IMR-90 (cell line): ENCODE measurements at regions not wholly inside any gene's neighbourhood (a gene's known extent, or its start where the extent isn't known, plus 50 kb on each side); places are given as distances from the start of the nearest gene placed in this dataset.

Experiments used
- ATAC-seq: fragments of 200-7000 bp; cut with Tn5 transposase; 2 replicates; pipeline ENCODE4 v1.9.1; 2020; ENCODE audit warnings: low read depth, mild to moderate bottlenecking, moderate library complexity
- BruUV-seq: library from RNA; stranded (reverse); fragments of 400-500 nt; replicated peaks from 2 replicates; lab custom pipeline; 2021; lab: Mats Ljungman, UMichigan
- CTCF ChIA-PET: fragments of 300-600 bp; formaldehyde crosslinking; extraction: SDS; loops from one replicate; lab custom pipeline; 2021; ENCODE audit warnings: antibody characterized with exemption; lab: Yijun Ruan, JAX
- POLR2A ChIA-PET: fragments of 300-600 bp; sonication (Branson Sonifier 250); formaldehyde crosslinking; loops from one replicate; lab custom pipeline; 2022; ENCODE audit warnings: antibody characterized with exemption; ENCODE audit not compliant: unreplicated experiment; lab: Charles Lee
- DNase-seq: peaks from one replicate; pipeline ENCODE4 v3.0.0; 2013
- H2AFZ ChIP-seq: replicated peaks from 2 replicates; pipeline ENCODE3; 2013; ENCODE audit warnings: low read length, mild to moderate bottlenecking; ENCODE audit not compliant: poor library complexity
- H2AK5ac ChIP-seq: 2 replicates; pipeline ENCODE4 v1.6.1; 2013; ENCODE audit warnings: low read depth, low read length, inconsistent platforms
- H2AK9ac ChIP-seq: replicated peaks from 2 replicates; pipeline ENCODE3; 2013; ENCODE audit warnings: mild to moderate bottlenecking, low read depth, low read length, moderate library complexity; ENCODE audit not compliant: poor library complexity
- H2BK120ac ChIP-seq: 2 replicates; pipeline ENCODE4 v1.6.1; 2013; ENCODE audit warnings: low read depth, low read length, inconsistent platforms
- H2BK15ac ChIP-seq: 3 replicates; pipeline ENCODE4 v1.6.1; 2013; ENCODE audit warnings: low read depth, low read length, inconsistent platforms
- H2BK20ac ChIP-seq: 2 replicates; pipeline ENCODE4 v1.6.1; 2013; ENCODE audit warnings: low read depth, mild to moderate bottlenecking, inconsistent platforms, low read length, moderate library complexity
- H2BK5ac ChIP-seq: 2 replicates; pipeline ENCODE4 v1.6.1; 2013; ENCODE audit warnings: mild to moderate bottlenecking, low read depth, low read length, inconsistent platforms; ENCODE audit not compliant: poor library complexity, severe bottlenecking
- H3K14ac ChIP-seq: replicated peaks from 2 replicates; pipeline ENCODE4 v1.6.1; 2013; ENCODE audit warnings: low read depth, low read length, inconsistent platforms
- H3K18ac ChIP-seq: 2 replicates; pipeline ENCODE4 v1.6.1; 2013; ENCODE audit warnings: low read depth, low read length, control low read depth
- H3K23ac ChIP-seq: 2 replicates; pipeline ENCODE4 v1.6.1; 2013; ENCODE audit warnings: low read depth, low read length, inconsistent platforms
- H3K27ac ChIP-seq: 2 replicates; pipeline ENCODE4 v1.5.1; 2013; ENCODE audit warnings: mild to moderate bottlenecking, control low read depth, low read length; ENCODE audit not compliant: insufficient read depth
- H3K27me3 ChIP-seq: 2 replicates; pipeline ENCODE4 v1.6.1; 2013; ENCODE audit warnings: low read length; ENCODE audit not compliant: control insufficient read depth, insufficient read depth
- H3K36me3 ChIP-seq: 2 replicates; pipeline ENCODE4 v1.6.1; 2013; ENCODE audit warnings: low read length, mixed read lengths; ENCODE audit not compliant: control insufficient read depth, insufficient read depth
- H3K4ac ChIP-seq: 2 replicates; pipeline ENCODE4 v1.6.1; 2013; ENCODE audit warnings: low read depth, low read length, inconsistent platforms
- H3K4me1 ChIP-seq: 2 replicates; pipeline ENCODE4 v1.6.1; 2013; ENCODE audit warnings: low read length, mixed read lengths; ENCODE audit not compliant: control insufficient read depth, insufficient read depth
- H3K4me2 ChIP-seq: 2 replicates; pipeline ENCODE4 v1.6.1; 2013; ENCODE audit warnings: low read depth, mild to moderate bottlenecking, control low read depth, low read length, moderate library complexity
- H3K4me3 ChIP-seq: 2 replicates; pipeline ENCODE4 v1.5.1; 2013; ENCODE audit warnings: low read depth, mild to moderate bottlenecking, control low read depth, low read length, moderate library complexity; ENCODE audit not compliant: insufficient read depth
- H3K56ac ChIP-seq: 2 replicates; pipeline ENCODE4 v1.6.1; 2013; ENCODE audit warnings: low read length, inconsistent platforms; ENCODE audit not compliant: insufficient read depth; ENCODE audit errors: extremely low read depth
- H3K79me1 ChIP-seq, 2 experiments: 2 replicates each; pipeline ENCODE4 v1.6.1; 2013; ENCODE audit warnings: low read length in 2 of 2, inconsistent platforms in 1 of 2, low read depth in 1 of 2
- H3K9ac ChIP-seq: 2 replicates; pipeline ENCODE4 v1.6.1; 2013; ENCODE audit warnings: low read depth, low read length, control low read depth
- H3K9me1 ChIP-seq: 2 replicates; pipeline ENCODE4 v1.6.1; 2013; ENCODE audit warnings: low read length, inconsistent platforms; ENCODE audit not compliant: insufficient read depth
- H3K9me3 ChIP-seq: 2 replicates; pipeline ENCODE4 v1.6.1; 2013; ENCODE audit warnings: low read length; ENCODE audit not compliant: control insufficient read depth, insufficient read depth
- H4K20me1 ChIP-seq: 2 replicates; pipeline ENCODE4 v1.6.1; 2013; ENCODE audit warnings: low read length, inconsistent platforms; ENCODE audit not compliant: insufficient read depth
- H4K5ac ChIP-seq: 2 replicates; pipeline ENCODE4 v1.6.1; 2013; ENCODE audit warnings: mild to moderate bottlenecking, low read depth, low read length, control low read depth
- H4K8ac ChIP-seq, 2 experiments: 2 replicates each; pipeline ENCODE4 v1.6.1; 2013; ENCODE audit warnings: low read depth in 2 of 2, low read length in 2 of 2, control low read depth in 1 of 2, inconsistent platforms in 1 of 2
- H4K91ac ChIP-seq: 2 replicates; pipeline ENCODE4 v1.6.1; 2013; ENCODE audit warnings: low read depth, low read length, inconsistent platforms; ENCODE audit not compliant: insufficient read depth
- BHLHE40 ChIP-seq: fragments of 150-350 bp; IDR thresholded peaks from 2 replicates; pipeline ENCODE4 v1.6.1; 2016; ENCODE audit warnings: mild to moderate bottlenecking, low read depth, low read length
- CHD1 ChIP-seq: IDR thresholded peaks from 2 replicates; pipeline ENCODE4 v1.6.1; 2012; ENCODE audit warnings: low read depth, low read length, improper control_type of control experiment
- MAFK ChIP-seq: IDR thresholded peaks from 2 replicates; pipeline ENCODE4 v1.6.1; 2012; ENCODE audit warnings: low read depth, low read length, improper control_type of control experiment
- MAZ ChIP-seq: IDR thresholded peaks from 2 replicates; pipeline ENCODE4 v1.6.1; 2012; ENCODE audit warnings: low read depth, mild to moderate bottlenecking, low read length, improper control_type of control experiment, moderate library complexity, borderline replicate concordance
- MXI1 ChIP-seq: IDR thresholded peaks from 2 replicates; pipeline ENCODE4 v1.6.1; 2012; ENCODE audit warnings: low read depth, mild to moderate bottlenecking, low read length, moderate library complexity, borderline replicate concordance
- NFE2L2 ChIP-seq: fragments of 150-350 bp; IDR thresholded peaks from 2 replicates; pipeline ENCODE4 v1.6.1; 2016; ENCODE audit warnings: low read depth, mild to moderate bottlenecking, low read length
- POLR2A ChIP-seq: IDR thresholded peaks from 2 replicates; pipeline ENCODE4 v1.6.1; 2012; ENCODE audit warnings: mild to moderate bottlenecking, low read depth, low read length
- RCOR1 ChIP-seq: IDR thresholded peaks from 2 replicates; pipeline ENCODE4 v1.6.1; 2012; ENCODE audit warnings: mild to moderate bottlenecking, low read length, improper control_type of control experiment; ENCODE audit not compliant: insufficient replicate concordance
- SMC3 ChIP-seq: fragments of 150-350 bp; IDR thresholded peaks from 2 replicates; pipeline ENCODE4 v1.6.1; 2016; ENCODE audit warnings: low read depth, mild to moderate bottlenecking, antibody characterized with exemption, low read length, moderate library complexity
- WGBS, 2 experiments: methylation state at CpG; one replicate each; pipeline versions ENCODE4 v1.1.5 to v1.1.7; 2013; ENCODE audit warnings: missing lambda C conversion rate in 2 of 2; ENCODE audit not compliant: insufficient read length in 1 of 2; ENCODE audit errors: extremely low coverage in 2 of 2; 5-methylcytosine and 5-hydroxymethylcytosine counted together
- dilution Hi-C: fragments of 300-500 bp; cut with HindIII; formaldehyde crosslinking; loops from one replicate; pipeline ENCODE4 v1.14.3; 2018; ENCODE audit warnings: low sequenced_read_pairs; ENCODE audit not compliant: unreplicated experiment
- in situ Hi-C: fragments of 300-500 bp; cut with MboI; formaldehyde crosslinking; loops from 3 replicates; pipeline ENCODE4 v1.14.3; 2019; ENCODE audit warnings: low sequenced_read_pairs, inconsistent platforms, mixed read lengths
- intact Hi-C: fragments of 100-400 bp; cut with micrococcal nuclease; formaldehyde crosslinking; loops from 2 replicates; pipeline ENCODE4 v1.10.0; 2022
- TF ChIP-seq, protein P1 (sequence below): fragments of 150-350 bp; IDR thresholded peaks from 2 replicates; pipeline ENCODE4 v1.6.1; 2016; ENCODE audit warnings: low read depth, mild to moderate bottlenecking, low read length, moderate library complexity, borderline replicate concordance
- TF ChIP-seq, protein P2 (sequence below): fragments of 150-350 bp; IDR thresholded peaks from 2 replicates; pipeline ENCODE4 v1.6.1; 2017; ENCODE audit warnings: mild to moderate bottlenecking, antibody characterized with exemption, low read length, low read depth
- TF ChIP-seq, protein P3 (sequence below): conservative IDR thresholded peaks from 2 replicates; pipeline ENCODE4 v1.5.1; 2012; ENCODE audit warnings: mild to moderate bottlenecking, low read depth, low read length, improper control_type of control experiment

DNA sequence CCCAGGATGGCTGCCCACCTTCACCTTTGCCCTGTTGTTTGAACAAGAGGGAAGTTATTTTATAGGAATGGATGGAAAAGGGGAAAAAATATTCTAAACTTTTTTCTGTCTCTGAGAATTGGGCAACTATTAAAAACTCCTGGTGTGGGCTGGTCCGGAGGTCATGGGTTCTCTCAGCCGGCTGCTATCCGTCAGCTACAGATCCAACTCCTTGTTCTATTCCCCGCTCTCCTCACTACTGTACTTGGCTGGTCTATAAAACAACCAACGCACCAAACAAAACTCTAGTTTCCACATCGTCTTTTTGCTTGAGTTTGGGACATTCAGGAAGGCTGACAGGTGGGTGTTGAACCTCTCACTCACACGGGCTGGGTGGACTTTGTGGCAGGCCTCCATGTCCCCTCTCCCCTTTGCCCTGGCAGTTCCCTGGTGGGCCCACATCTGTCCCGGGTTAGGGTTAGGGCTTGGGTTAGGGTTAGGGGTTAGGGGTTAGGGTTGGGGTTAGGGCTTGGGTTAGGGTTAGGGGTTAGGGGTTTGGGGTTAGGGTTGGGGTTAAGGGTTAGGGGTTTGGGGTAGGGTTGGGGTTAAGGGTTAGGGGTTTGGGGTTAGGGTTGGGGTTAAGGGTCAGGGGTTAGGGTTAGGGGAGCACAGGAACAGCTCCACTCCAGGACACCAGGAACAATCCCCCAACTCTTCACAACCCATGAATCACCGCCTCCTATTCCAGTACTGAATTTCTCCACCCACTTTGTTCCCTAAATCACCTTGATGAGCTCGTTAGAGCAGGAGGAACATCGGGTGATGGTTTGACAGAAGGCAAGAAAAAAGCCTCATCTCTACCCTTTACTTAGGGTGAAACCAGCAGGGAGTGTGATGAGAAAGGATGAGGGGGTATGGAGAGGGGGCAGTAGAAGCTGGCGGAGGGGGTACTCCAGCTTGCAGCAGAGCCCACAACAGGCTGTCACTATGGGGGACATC lies 302.1 kb upstream of the IRX4 start:
- dilution Hi-C loops (no loop called here), intact Hi-C loops (no loop called here), in situ Hi-C loops (no loop called here)
- no TSS peak for BruUV-seq
- no peak overlapping the region for H2AK9ac ChIP-seq
- no peaks in the 10 kb centered on the region for H3K36me3 ChIP-seq
- H3K27me3 ChIP-seq: no peaks in the 10 kb centered on the region
- peaks cover 39% of the 10 kb centered on the region for H3K9me3 ChIP-seq
- no CpG with 5 or more reads among the region's 12 CpGs for WGBS, 2 experiments
- H2BK20ac ChIP-seq: no peak overlapping the region
- H3K4me1 ChIP-seq: no peaks in the 10 kb centered on the region
- POLR2A ChIA-PET: no interaction called here
- no peak overlapping the region for H4K8ac ChIP-seq
- CTCF ChIA-PET: no interaction called here
- H3K79me1 ChIP-seq: no peaks in the 10 kb centered on the region
- H2BK15ac ChIP-seq: no peak overlapping the region
- DNase-seq (no peak), ATAC-seq (no peak)
- H3K4ac ChIP-seq: no peak overlapping the region
- no peak overlapping the region for H3K9ac ChIP-seq
- H3K23ac ChIP-seq: no peak overlapping the region
- H2AFZ ChIP-seq: no peak overlapping the region
- no peak overlapping the region for H3K27ac ChIP-seq
- no peak overlapping the region for H4K5ac ChIP-seq
- H3K4me3 ChIP-seq: no peak overlapping the region
- no peak overlapping the region for H3K56ac ChIP-seq
- no peak for TF ChIP-seq CHD1
- TF ChIP-seq, protein P1, sequence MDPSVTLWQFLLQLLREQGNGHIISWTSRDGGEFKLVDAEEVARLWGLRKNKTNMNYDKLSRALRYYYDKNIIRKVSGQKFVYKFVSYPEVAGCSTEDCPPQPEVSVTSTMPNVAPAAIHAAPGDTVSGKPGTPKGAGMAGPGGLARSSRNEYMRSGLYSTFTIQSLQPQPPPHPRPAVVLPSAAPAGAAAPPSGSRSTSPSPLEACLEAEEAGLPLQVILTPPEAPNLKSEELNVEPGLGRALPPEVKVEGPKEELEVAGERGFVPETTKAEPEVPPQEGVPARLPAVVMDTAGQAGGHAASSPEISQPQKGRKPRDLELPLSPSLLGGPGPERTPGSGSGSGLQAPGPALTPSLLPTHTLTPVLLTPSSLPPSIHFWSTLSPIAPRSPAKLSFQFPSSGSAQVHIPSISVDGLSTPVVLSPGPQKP: no peak
- no peak for TF ChIP-seq RCOR1
- no peak for TF ChIP-seq MAFK
- no peak for TF ChIP-seq BHLHE40
- TF ChIP-seq MAZ: no peak
- TF ChIP-seq NFE2L2: no peak
- TF ChIP-seq SMC3: no peak
- TF ChIP-seq POLR2A: no peak
- no peak for TF ChIP-seq MXI1
- TF ChIP-seq, protein P2, sequence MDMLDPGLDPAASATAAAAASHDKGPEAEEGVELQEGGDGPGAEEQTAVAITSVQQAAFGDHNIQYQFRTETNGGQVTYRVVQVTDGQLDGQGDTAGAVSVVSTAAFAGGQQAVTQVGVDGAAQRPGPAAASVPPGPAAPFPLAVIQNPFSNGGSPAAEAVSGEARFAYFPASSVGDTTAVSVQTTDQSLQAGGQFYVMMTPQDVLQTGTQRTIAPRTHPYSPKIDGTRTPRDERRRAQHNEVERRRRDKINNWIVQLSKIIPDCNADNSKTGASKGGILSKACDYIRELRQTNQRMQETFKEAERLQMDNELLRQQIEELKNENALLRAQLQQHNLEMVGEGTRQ: no peak
- TF ChIP-seq, protein P3, sequence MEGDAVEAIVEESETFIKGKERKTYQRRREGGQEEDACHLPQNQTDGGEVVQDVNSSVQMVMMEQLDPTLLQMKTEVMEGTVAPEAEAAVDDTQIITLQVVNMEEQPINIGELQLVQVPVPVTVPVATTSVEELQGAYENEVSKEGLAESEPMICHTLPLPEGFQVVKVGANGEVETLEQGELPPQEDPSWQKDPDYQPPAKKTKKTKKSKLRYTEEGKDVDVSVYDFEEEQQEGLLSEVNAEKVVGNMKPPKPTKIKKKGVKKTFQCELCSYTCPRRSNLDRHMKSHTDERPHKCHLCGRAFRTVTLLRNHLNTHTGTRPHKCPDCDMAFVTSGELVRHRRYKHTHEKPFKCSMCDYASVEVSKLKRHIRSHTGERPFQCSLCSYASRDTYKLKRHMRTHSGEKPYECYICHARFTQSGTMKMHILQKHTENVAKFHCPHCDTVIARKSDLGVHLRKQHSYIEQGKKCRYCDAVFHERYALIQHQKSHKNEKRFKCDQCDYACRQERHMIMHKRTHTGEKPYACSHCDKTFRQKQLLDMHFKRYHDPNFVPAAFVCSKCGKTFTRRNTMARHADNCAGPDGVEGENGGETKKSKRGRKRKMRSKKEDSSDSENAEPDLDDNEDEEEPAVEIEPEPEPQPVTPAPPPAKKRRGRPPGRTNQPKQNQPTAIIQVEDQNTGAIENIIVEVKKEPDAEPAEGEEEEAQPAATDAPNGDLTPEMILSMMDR: no peak
- no peak overlapping the region for H2BK120ac ChIP-seq
- no peak overlapping the region for H3K14ac ChIP-seq
- H4K20me1 ChIP-seq: no peaks in the 10 kb centered on the region
- no peak overlapping the region for H3K18ac ChIP-seq
- no peak overlapping the region for H2AK5ac ChIP-seq
- H3K4me2 ChIP-seq: no peak overlapping the region
- H3K9me1 ChIP-seq: no peaks in the 10 kb centered on the region
- H2BK5ac ChIP-seq: no peak overlapping the region
- H4K91ac ChIP-seq: no peak overlapping the region
